ENCODE measurements at regions not wholly inside any gene's neighbourhood (a gene's known extent, or its start where the extent isn't known, plus 50 kb on each side); places are given as distances from the start of the nearest gene placed in this dataset.

- no peak for TF ChIP-seq HOMEZ (CRISPR knock-in tag; IDR thresholded peaks at IDR 0.05; ENCODE audit: low read depth)
- no peak for TF ChIP-seq ZNF660 (CRISPR knock-in tag; IDR thresholded peaks at IDR 0.05; ENCODE audit: borderline replicate concordance, low read depth)
- peak; percentile 62; the same call in 1 of the 2 replicates for TF ChIP-seq MXD4 (CRISPR knock-in tag; IDR thresholded peaks at IDR 0.05)
- 0 out of 2 replicates have a peak, but pooled peaks have one; percentile 9 for TF ChIP-seq SOX5 (CRISPR knock-in tag; IDR thresholded peaks at IDR 0.05; ENCODE audit: borderline replicate concordance)
- TF ChIP-seq ZIK1 (CRISPR knock-in tag; IDR thresholded peaks at IDR 0.05; ENCODE audit: borderline replicate concordance, low read depth): no peak
- TF ChIP-seq STAT6 (CRISPR knock-in tag; IDR thresholded peaks at IDR 0.05; ENCODE audit: borderline replicate concordance): no peak
- TF ChIP-seq TCF12 (IDR thresholded peaks at IDR 0.05): no peak
- no peak for TF ChIP-seq TCF12 (CRISPR knock-in tag; IDR thresholded peaks at IDR 0.05)
- no peak for TF ChIP-seq BCLAF1 (IDR thresholded peaks at IDR 0.05)
- TF ChIP-seq KLF16 (CRISPR knock-in tag; IDR thresholded peaks at IDR 0.05): no peak
- no peak for TF ChIP-seq PAF1 (CRISPR knock-in tag; IDR thresholded peaks at IDR 0.05)
- TF ChIP-seq ISL2 (CRISPR knock-in tag; IDR thresholded peaks at IDR 0.05): no peak
- TF ChIP-seq NONO (IDR thresholded peaks at IDR 0.05): no peak
- TF ChIP-seq NONO (CRISPR knock-in tag; conservative IDR thresholded peaks at IDR 0.05): 0 out of 2 replicates have a peak, but pooled peaks have one; percentile 56
- TF ChIP-seq PRMT3 (CRISPR knock-in tag; IDR thresholded peaks at IDR 0.05; ENCODE audit: borderline replicate concordance, low read depth): no peak
- TF ChIP-seq ONECUT2 (CRISPR knock-in tag; IDR thresholded peaks at IDR 0.05): no peak
- TF ChIP-seq MAFK (conservative IDR thresholded peaks at IDR 0.05 in 1 of 2, IDR thresholded peaks at IDR 0.05 in 1 of 2; ENCODE audit: low read length in 2 of 2): 0 out of 4 replicates have a peak, but pooled peaks have one; percentile 3 to 12
- no peak for TF ChIP-seq PLSCR1 (CRISPR knock-in tag; IDR thresholded peaks at IDR 0.05; ENCODE audit: borderline replicate concordance)
- no peak for TF ChIP-seq ZNF275 (CRISPR knock-in tag; IDR thresholded peaks at IDR 0.05; ENCODE audit: borderline replicate concordance)
- no peak for TF ChIP-seq ATRX (CRISPR knock-in tag; IDR thresholded peaks at IDR 0.05; ENCODE audit: borderline replicate concordance)
- TF ChIP-seq ZNF350 (CRISPR knock-in tag; IDR thresholded peaks at IDR 0.05; ENCODE audit: borderline replicate concordance, low read depth): no peak
- no peak for TF ChIP-seq SMAD3 (CRISPR knock-in tag; IDR thresholded peaks at IDR 0.05)
Observed at GRCh38 chr6:15036690-15037245, 209.1 kb upstream of the JARID2 start (continued).

All from HepG2 (cell line).